K562 (cell line): ENCODE measurements at regions not wholly inside any gene's neighbourhood (a gene's known extent, or its start where the extent isn't known, plus 50 kb on each side); places are given as distances from the start of the nearest gene placed in this dataset.

Experiments used
- CTCF ChIP-seq, 3 experiments: IDR thresholded peaks in 2 of 3; conservative IDR thresholded peaks in 1 of 3; 2 replicates each; pipeline ENCODE4 v1.5.1; 2011 to 2012; ENCODE audit warnings: low read length in 3 of 3, mild to moderate bottlenecking in 3 of 3, control low read depth in 2 of 3, improper control_type of control experiment in 1 of 3, inconsistent platforms in 1 of 3, low read depth in 1 of 3, mixed read lengths in 1 of 3, moderate library complexity in 1 of 3; ENCODE audit not compliant: insufficient read depth in 2 of 3
- ZBTB26 ChIP-seq: fragments of 450-650 bp; formaldehyde crosslinking; IDR thresholded peaks from 2 replicates; pipeline ENCODE4 v1.4.0; 2022; ENCODE audit warnings: missing genetic modification characterization

GRCh38 chr1:230493264-230493663 lies 67.1 kb upstream of the PGBD5 start:
- no peak for TF ChIP-seq ZBTB26 (CRISPR knock-in tag)
- no peak for TF ChIP-seq CTCF (IDR thresholded peaks at IDR 0.05 in 2 of 3, conservative IDR thresholded peaks at IDR 0.05 in 1 of 3; ENCODE audit: insufficient read depth in 2 of 3, low read depth in 1 of 3, low read length in 3 of 3)
